Keratinocyte (primary cell): ENCODE measurements at regions not wholly inside any gene's neighbourhood (a gene's known extent, or its start where the extent isn't known, plus 50 kb on each side); places are given as distances from the start of the nearest gene placed in this dataset.

Experiments used
- CTCF ChIP-seq, 3 experiments: IDR thresholded peaks in 1 of 3; conservative IDR thresholded peaks in 1 of 3; optimal IDR thresholded peaks in 1 of 3; 2 replicates in 2 of 3; 3 replicates in 1 of 3; pipeline versions ENCODE3 to v1.5.1; 2011; ENCODE audit warnings: low read length in 3 of 3, mild to moderate bottlenecking in 3 of 3, moderate library complexity in 2 of 3, control low read depth in 1 of 3, inconsistent platforms in 1 of 3; ENCODE audit not compliant: insufficient read depth in 2 of 3; ENCODE audit errors: extremely low read depth in 1 of 3
- EZH2 ChIP-seq: IDR thresholded peaks from one replicate; pipeline ENCODE4 v1.6.1; 2012; ENCODE audit warnings: inconsistent platforms, mild to moderate bottlenecking, low read length, moderate library complexity

DNA sequence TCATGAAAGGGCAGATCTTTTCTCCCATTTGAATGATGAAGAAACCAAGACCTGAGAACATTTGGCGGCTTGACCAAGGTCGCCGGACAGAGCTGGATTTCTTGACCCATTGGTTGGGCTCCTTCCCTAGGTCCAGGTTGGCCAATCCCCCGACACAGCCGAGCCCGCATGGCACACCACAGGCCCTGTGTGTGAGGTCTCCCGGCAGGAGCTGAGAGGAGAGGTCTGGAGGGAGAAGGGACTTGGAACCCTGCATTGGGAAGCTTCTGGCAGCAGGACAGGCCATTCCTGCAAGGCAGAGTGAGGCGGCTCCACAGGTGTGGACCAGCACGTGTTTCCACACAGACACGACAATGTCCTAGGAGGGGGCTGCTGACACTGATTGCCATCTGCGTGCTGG is 98.6 kb upstream of the THY1 start:
- no peak for TF ChIP-seq CTCF (optimal IDR thresholded peaks at IDR 0.05 in 1 of 3, IDR thresholded peaks at IDR 0.05 in 1 of 3, conservative IDR thresholded peaks at IDR 0.05 in 1 of 3; ENCODE audit: extremely low read depth in 1 of 3, insufficient read depth in 2 of 3, low read length in 3 of 3)
- TF ChIP-seq EZH2: no peak
